H1 (cell line): ENCODE measurements at regions not wholly inside any gene's neighbourhood (a gene's known extent, or its start where the extent isn't known, plus 50 kb on each side); places are given as distances from the start of the nearest gene placed in this dataset.

Experiments
- CTCF ChIA-PET: fragments of 300-600 bp; sonication (Branson Sonifier 250); formaldehyde crosslinking; loops from one replicate; lab custom pipeline; 2021; ENCODE audit not compliant: partially characterized antibody; lab: Charles Lee
- POLR2A ChIA-PET: fragments of 300-600 bp; sonication (Branson Sonifier 250); formaldehyde crosslinking; loops from one replicate; lab custom pipeline; 2021; ENCODE audit warnings: inconsistent platforms; ENCODE audit not compliant: partially characterized antibody; lab: Charles Lee
- DNase-seq, 2 experiments: peaks; one replicate each; pipeline versions ENCODE4 v3.0.0 to v3.0.0-alpha.2; 2010 to 2022; ENCODE audit warnings: low spot score in 2 of 2, low read depth in 1 of 2, mixed read lengths in 1 of 2
- FAIRE-seq: peaks from 2 replicates; lab custom pipeline; 2011; peaks lifted over from hg19 to GRCh38; lab: Jason Lieb, UNC
- H2AFZ ChIP-seq: 2 replicates; pipeline ENCODE4 v1.8.1; 2012; ENCODE audit warnings: low read length, inconsistent platforms
- H2AK5ac ChIP-seq: 2 replicates; pipeline ENCODE4 v1.6.1; 2013; ENCODE audit warnings: low read depth, low read length
- H2BK120ac ChIP-seq: replicated peaks from 2 replicates; pipeline ENCODE3; 2013; ENCODE audit warnings: low read depth, low read length, inconsistent platforms
- H2BK12ac ChIP-seq: 2 replicates; pipeline ENCODE4 v1.6.1; 2013; ENCODE audit warnings: low read depth, low read length
- H2BK15ac ChIP-seq: 2 replicates; pipeline ENCODE4 v1.6.1; 2013; ENCODE audit warnings: low read length
- H2BK20ac ChIP-seq: 2 replicates; pipeline ENCODE4 v1.6.1; 2013; ENCODE audit warnings: low read length
- H2BK5ac ChIP-seq: 2 replicates; pipeline ENCODE4 v1.6.1; 2013; ENCODE audit warnings: low read depth, low read length
- H3K14ac ChIP-seq: 2 replicates; pipeline ENCODE4 v1.6.1; 2013; ENCODE audit warnings: inconsistent platforms; ENCODE audit not compliant: insufficient read length
- H3K18ac ChIP-seq: 2 replicates; pipeline ENCODE4 v1.6.1; 2013; ENCODE audit warnings: low read length; ENCODE audit errors: extremely low read depth
- H3K23ac ChIP-seq: 2 replicates; pipeline ENCODE4 v1.6.1; 2013; ENCODE audit warnings: inconsistent platforms; ENCODE audit not compliant: insufficient read length
- H3K23me2 ChIP-seq: 2 replicates; pipeline ENCODE4 v1.6.1; 2013; ENCODE audit warnings: low read depth, low read length
- H3K27ac ChIP-seq: 2 replicates; pipeline ENCODE4 v1.6.1; 2011; ENCODE audit warnings: low read depth, low read length, inconsistent platforms
- H3K27me3 ChIP-seq, 4 experiments: replicated peaks in 1 of 4; 1 replicate in 1 of 4; 2 replicates in 3 of 4; pipeline versions ENCODE4 v1.6.1 to v1.8.1; 2011 to 2013; ENCODE audit warnings: low read length in 3 of 4, mild to moderate bottlenecking in 3 of 4, inconsistent platforms in 2 of 4, mixed read lengths in 2 of 4, moderate library complexity in 1 of 4; ENCODE audit not compliant: control insufficient read depth in 3 of 4, insufficient read depth in 3 of 4; ENCODE audit errors: extremely low read depth in 1 of 4
- H3K36me3 ChIP-seq, 4 experiments: 2 replicates each; pipeline versions ENCODE4 v1.6.1 to v1.8.1; 2011 to 2013; ENCODE audit warnings: mild to moderate bottlenecking in 4 of 4, low read length in 3 of 4, moderate library complexity in 2 of 4, control low read depth in 1 of 4, inconsistent platforms in 1 of 4; ENCODE audit not compliant: insufficient read depth in 4 of 4, control insufficient read depth in 2 of 4
- H3K4ac ChIP-seq: replicated peaks from 2 replicates; pipeline ENCODE3; 2013; ENCODE audit warnings: low read length, low read depth, mixed read lengths, inconsistent platforms; ENCODE audit not compliant: insufficient read length
- H3K4me1 ChIP-seq, 4 experiments: replicated peaks in 1 of 4; 1 replicate in 1 of 4; 2 replicates in 3 of 4; pipeline versions ENCODE4 v1.6.1 to v1.8.1; 2011 to 2013; ENCODE audit warnings: low read length in 3 of 4, inconsistent platforms in 2 of 4, mixed read lengths in 1 of 4; ENCODE audit not compliant: insufficient read depth in 4 of 4, control insufficient read depth in 3 of 4
- H3K4me2 ChIP-seq, 2 experiments: 2 replicates each; pipeline versions ENCODE4 v1.6.1 to v1.8.1; 2011 to 2013; ENCODE audit warnings: low read depth in 2 of 2, low read length in 2 of 2, control low read depth in 1 of 2, inconsistent platforms in 1 of 2, mild to moderate bottlenecking in 1 of 2; ENCODE audit not compliant: insufficient read depth in 1 of 2
- H3K4me3 ChIP-seq, 4 experiments: fragments of 200-600, 300-600 bp in 1 of 4; sonication (generic), shearing (Covaris generic), sonication (Bioruptor Twin) in 1 of 4; 2 replicates each; pipeline versions ENCODE4 v1.5.1 to v1.8.1; 2011 to 2016; ENCODE audit warnings: low read length in 4 of 4, low read depth in 3 of 4, control low read depth in 2 of 4, inconsistent platforms in 2 of 4, mild to moderate bottlenecking in 2 of 4, mixed read lengths in 1 of 4, moderate library complexity in 1 of 4; ENCODE audit not compliant: insufficient read depth in 2 of 4; ENCODE audit errors: extremely low read depth in 1 of 4
- H3K56ac ChIP-seq: replicated peaks from 2 replicates; pipeline ENCODE3; 2013; ENCODE audit warnings: low read depth, mild to moderate bottlenecking, mixed read lengths, low read length, inconsistent platforms; ENCODE audit not compliant: insufficient read length
- H3K79me1 ChIP-seq: 2 replicates; pipeline ENCODE4 v1.6.1; 2013; ENCODE audit warnings: low read depth, low read length, control low read depth
- H3K79me2 ChIP-seq, 2 experiments: 2 replicates each; pipeline versions ENCODE4 v1.6.1 to v1.8.1; 2012 to 2013; ENCODE audit warnings: low read length in 2 of 2, mild to moderate bottlenecking in 2 of 2, inconsistent platforms in 1 of 2; ENCODE audit not compliant: insufficient read depth in 2 of 2, control insufficient read depth in 1 of 2
- H3K9ac ChIP-seq, 4 experiments: replicated peaks in 1 of 4; 1 replicate in 1 of 4; 2 replicates in 3 of 4; pipeline versions ENCODE4 v1.6.1 to v1.8.1; 2011 to 2013; ENCODE audit warnings: low read depth in 3 of 4, low read length in 3 of 4, control low read depth in 2 of 4, mild to moderate bottlenecking in 2 of 4, moderate library complexity in 2 of 4, inconsistent platforms in 1 of 4; ENCODE audit errors: extremely low read depth in 1 of 4
- H3K9me3 ChIP-seq, 2 experiments: 2 replicates each; pipeline versions ENCODE4 v1.6.1 to v1.8.1; 2012 to 2013; ENCODE audit warnings: mild to moderate bottlenecking in 2 of 2, moderate library complexity in 2 of 2, control low read depth in 1 of 2, inconsistent platforms in 1 of 2, low read depth in 1 of 2, low read length in 1 of 2, mixed read lengths in 1 of 2; ENCODE audit not compliant: insufficient read depth in 2 of 2
- H4K20me1 ChIP-seq, 2 experiments: replicated peaks in 1 of 2; 2 replicates each; pipeline versions ENCODE3 to v1.8.1; 2011 to 2013; ENCODE audit warnings: inconsistent platforms in 2 of 2, low read length in 2 of 2, mild to moderate bottlenecking in 1 of 2; ENCODE audit not compliant: insufficient read depth in 2 of 2, control insufficient read depth in 1 of 2
- H4K5ac ChIP-seq: 2 replicates; pipeline ENCODE4 v1.6.1; 2013; ENCODE audit warnings: low read length, low read depth, mixed read lengths, inconsistent platforms; ENCODE audit not compliant: insufficient read length
- H4K8ac ChIP-seq: 2 replicates; pipeline ENCODE4 v1.8.0; 2013; ENCODE audit warnings: mild to moderate bottlenecking, moderate library complexity, low read length, inconsistent platforms; ENCODE audit not compliant: insufficient read depth; ENCODE audit errors: extremely low read depth
- H4K91ac ChIP-seq: replicated peaks from 2 replicates; pipeline ENCODE3; 2013; ENCODE audit warnings: low read length, mixed read lengths, inconsistent platforms; ENCODE audit not compliant: insufficient read length
- WGBS, 2 experiments: shearing (Covaris generic) in 1 of 2; methylation state at CpG; one replicate each; pipeline versions ENCODE4 v1.1.6 to v1.1.7; 2013 to 2015; ENCODE audit warnings: low lambda C conversion rate in 2 of 2, mixed read lengths in 2 of 2, inconsistent platforms in 1 of 2, low coverage in 1 of 2, missing lambda C conversion rate in 1 of 2; ENCODE audit not compliant: insufficient replicate concordance in 2 of 2, insufficient coverage in 1 of 2, insufficient read length in 1 of 2; ENCODE audit errors: extremely low coverage in 1 of 2, missing lambda C conversion rate in 1 of 2; 5-methylcytosine and 5-hydroxymethylcytosine counted together

- no peak overlapping the region for H3K18ac ChIP-seq
- H2BK5ac ChIP-seq = no peak overlapping the region
- H2BK12ac ChIP-seq = no peak overlapping the region
- no peaks in the 10 kb centered on the region; a peak in 1 of 8 replicates for H3K36me3 ChIP-seq
- H3K4ac ChIP-seq = no peak overlapping the region
- ChIA-PET CTCF (interaction anchor here (1.3 to 4.4 kb wide), 6 partner anchors 12 to 75 kb away, joined by 3 to 22 read pairs (median 7); no protein-coding TSS in a partner anchor), POLR2A (no interaction called here)
- H4K5ac ChIP-seq = no peak overlapping the region
- H3K9me3 ChIP-seq = peaks cover 2 to 6% of the 10 kb centered on the region in 2 experiments; a peak in 3 of 4 replicates
- H2BK15ac ChIP-seq = no peak overlapping the region
- WGBS, 2 experiments = 83% methylated on average over 5 of the region's 5 CpGs; no CpG with 5 or more reads in 1 of the 2 experiments
- no peak overlapping the region for H3K4me2 ChIP-seq
- H3K27me3 ChIP-seq = no peaks in the 10 kb centered on the region
- FAIRE-seq (no peak), DNase-seq (no peak)
- no peaks in the 10 kb centered on the region for H4K20me1 ChIP-seq
- H3K9ac ChIP-seq = no peak overlapping the region
- no peak overlapping the region for H2AFZ ChIP-seq
- H3K23me2 ChIP-seq = no peaks in the 10 kb centered on the region
- no peak overlapping the region for H2BK20ac ChIP-seq
- no peak overlapping the region for H3K14ac ChIP-seq
- no peak overlapping the region for H3K56ac ChIP-seq
- peaks cover 0 to 3% (median 0%) of the 10 kb centered on the region in 4 experiments; a peak in 1 of 7 replicates for H3K4me1 ChIP-seq
- H3K23ac ChIP-seq = no peak overlapping the region
- H3K79me2 ChIP-seq = no peaks in the 10 kb centered on the region
- H4K91ac ChIP-seq = no peak overlapping the region
- no peak overlapping the region for H2BK120ac ChIP-seq
- no peaks in the 10 kb centered on the region for H3K79me1 ChIP-seq
- no peak overlapping the region for H3K4me3 ChIP-seq
- no peak overlapping the region for H4K8ac ChIP-seq
- H3K27ac ChIP-seq = no peak overlapping the region
- no peak overlapping the region for H2AK5ac ChIP-seq
These were observed 380.8 kb upstream of the CADM1 start for GRCh38 chr11:115884800-115885534.
